ENCODE measurements at regions not wholly inside any gene's neighbourhood (a gene's known extent, or its start where the extent isn't known, plus 50 kb on each side); places are given as distances from the start of the nearest gene placed in this dataset.

GRCh38 chr7:145065473-145065872, 229.6 kb upstream of the TPK1 start:
- Histone ChIP-seq H3K4me1 (ENCODE audit: control insufficient read depth, extremely low read depth, insufficient read depth, low read length) (no peaks in the 10 kb centered on the region), H3K36me3 (ENCODE audit: control insufficient read depth in 2 of 2, extremely low read depth in 1 of 2, insufficient read depth in 2 of 2, low read length in 2 of 2) (no peaks in the 10 kb centered on the region), H3K27me3 (ENCODE audit: control insufficient read depth in 2 of 2, insufficient read depth in 2 of 2, low read length in 2 of 2) (no peaks in the 10 kb centered on the region), H3K79me2 (ENCODE audit: control insufficient read depth, insufficient read depth, low read length) (no peaks in the 10 kb centered on the region), H3K9ac (replicated peaks; ENCODE audit: extremely low read depth, insufficient read depth, low read length) (no peak overlapping the region), H3K9me1 (replicated peaks; ENCODE audit: control insufficient read depth, extremely low read depth, insufficient read depth, low read length) (no peaks in the 10 kb centered on the region), H3K27ac (ENCODE audit: insufficient read depth, low read depth, low read length) (no peak overlapping the region), H4K20me1 (replicated peaks; ENCODE audit: control insufficient read depth, extremely low read depth, insufficient read depth, low read length) (no peaks in the 10 kb centered on the region), H3K4me2 (ENCODE audit: insufficient read depth, low read length) (no peak overlapping the region), H3K4me3 (replicated peaks in 1 of 3; ENCODE audit: insufficient read depth in 1 of 3, low read depth in 1 of 3, low read length in 3 of 3) (no peak overlapping the region), H3K9me3 (replicated peaks; ENCODE audit: control insufficient read depth, insufficient read depth, low read length) (no peaks in the 10 kb centered on the region), H2AFZ (ENCODE audit: low read depth, low read length) (no peak overlapping the region)
- no peak for FAIRE-seq
- intact Hi-C loops (cut with micrococcal nuclease) = no loop called here
- no peak for DNase-seq (ENCODE audit: low read depth, low spot score)
- dilution Hi-C loops (cut with MboI; ENCODE audit: extremely low pct_ligation_motif_present, low sequenced_read_pairs) = no loop called here
- POLR2A ChIA-PET = no interaction called here
- no peak for TF ChIP-seq MYC (IDR thresholded peaks at IDR 0.05; ENCODE audit: low read depth, low read length)
- no peak for TF ChIP-seq POLR2A (IDR thresholded peaks at IDR 0.05; ENCODE audit: low read depth, low read length)
- TF ChIP-seq FOS (IDR thresholded peaks at IDR 0.05; ENCODE audit: borderline replicate concordance, insufficient read depth, low read length) = no peak
- no peak for TF ChIP-seq EZH2 (IDR thresholded peaks at IDR 0.05; ENCODE audit: borderline replicate concordance, low read depth, low read length, severe bottlenecking)
- TF ChIP-seq POLR2AphosphoS5 (IDR thresholded peaks at IDR 0.05; ENCODE audit: insufficient read depth, low read depth, low read length) = no peak
- TF ChIP-seq MAX (IDR thresholded peaks at IDR 0.05; ENCODE audit: insufficient read depth, insufficient read length) = no peak
- TF ChIP-seq GATA2 (IDR thresholded peaks at IDR 0.05; ENCODE audit: insufficient read depth, insufficient read length, low read depth, low read length) = no peak
- no peak for TF ChIP-seq JUN (IDR thresholded peaks at IDR 0.05; ENCODE audit: borderline replicate concordance, insufficient read depth, insufficient read length, low read depth)
- TF ChIP-seq CTCF (IDR thresholded peaks at IDR 0.05; ENCODE audit: extremely low read depth in 1 of 2, insufficient read depth in 1 of 2, low read depth in 1 of 2, low read length in 2 of 2) = no peak
- CTCF ChIA-PET = no interaction called here
- BruUV-seq (replicated peaks) = no TSS peak

Data from endothelial cell of umbilical vein (primary cell).